HK-2 (cell line): ENCODE measurements at regions not wholly inside any gene's neighbourhood (a gene's known extent, or its start where the extent isn't known, plus 50 kb on each side); places are given as distances from the start of the nearest gene placed in this dataset.
A peak's percentile ranks its signal among the peaks of the same experiment; 100 is the strongest.
"Not testable (repeated sequence)": the region's sequence is repeated elsewhere in the genome, so short reads cannot be mapped to it uniquely, and the experiment has no call there.

Experiments
- DNase-seq: peaks from one replicate; pipeline ENCODE4 v3.0.0-alpha.2; 2018; ENCODE audit not compliant: unreplicated experiment

GRCh38 chr7:149930374-149931068 is 56.8 kb downstream of the ATP6V0E2 start:
- not testable (repeated sequence) for DNase-seq

- DNase-seq: not testable (repeated sequence)
Observed at GRCh38 chr7:149933776-149934175, 60.0 kb downstream of the ATP6V0E2 start.

GRCh38 chr7:149947346-149947745 is 73.6 kb downstream of the ATP6V0E2 start:
- not testable (repeated sequence) for DNase-seq

- DNase-seq: not testable (repeated sequence)
Observed at GRCh38 chr7:149948444-149948843, 74.7 kb downstream of the ATP6V0E2 start.

- not testable (repeated sequence) for DNase-seq
Observed at GRCh38 chr7:149949863-149950577, 76.3 kb downstream of the ATP6V0E2 start.

- not testable (repeated sequence) for DNase-seq
Observed at GRCh38 chr7:149950578-149950924, 76.8 kb downstream of the ATP6V0E2 start.

- DNase-seq: not testable (repeated sequence)
Observed at GRCh38 chr7:149951579-149951978, 77.8 kb downstream of the ATP6V0E2 start.

- DNase-seq: not testable (repeated sequence)
Observed at GRCh38 chr7:149958880-149959279, 85.1 kb downstream of the ATP6V0E2 start.

- DNase-seq: peak; percentile 5
Observed at GRCh38 chr7:149960863-149961262, 87.1 kb downstream of the ATP6V0E2 start.

GRCh38 chr7:149961878-149962277 is 88.1 kb downstream of the ATP6V0E2 start:
- not testable (repeated sequence) for DNase-seq

GRCh38 chr7:149962685-149963319 is 89.0 kb downstream of the ATP6V0E2 start:
- not testable (repeated sequence) for DNase-seq

- not testable (repeated sequence) for DNase-seq
Observed at GRCh38 chr7:149963985-149964384, 90.2 kb downstream of the ATP6V0E2 start.

- not testable (repeated sequence) for DNase-seq
Observed at GRCh38 chr7:149966444-149966843, 92.7 kb downstream of the ATP6V0E2 start.

GRCh38 chr7:149972977-149973376 is 99.2 kb downstream of the ATP6V0E2 start:
- not testable (repeated sequence) for DNase-seq

- DNase-seq: not testable (repeated sequence)
Observed at GRCh38 chr7:149973681-149974080, 99.9 kb downstream of the ATP6V0E2 start.

GRCh38 chr7:149975608-149976007 is 101.8 kb downstream of the ATP6V0E2 start:
- not testable (repeated sequence) for DNase-seq

GRCh38 chr7:149978537-149978936 is 104.8 kb downstream of the ATP6V0E2 start:
- not testable (repeated sequence) for DNase-seq

- DNase-seq: not testable (repeated sequence)
Observed at GRCh38 chr7:149978944-149979343, 105.2 kb downstream of the ATP6V0E2 start.

GRCh38 chr7:149982537-149983112 is 108.9 kb downstream of the ATP6V0E2 start:
- DNase-seq: not testable (repeated sequence)

GRCh38 chr7:149986866-149987265 is 113.1 kb downstream of the ATP6V0E2 start:
- not testable (repeated sequence) for DNase-seq

- DNase-seq: not testable (repeated sequence)
Observed at GRCh38 chr7:149991652-149992302, 118.0 kb downstream of the ATP6V0E2 start.

- not testable (repeated sequence) for DNase-seq
Observed at GRCh38 chr7:149992366-149992765, 118.6 kb downstream of the ATP6V0E2 start.
